ENCODE measurements at regions not wholly inside any gene's neighbourhood (a gene's known extent, or its start where the extent isn't known, plus 50 kb on each side); places are given as distances from the start of the nearest gene placed in this dataset.

- intact Hi-C loops (cut with micrococcal nuclease; ENCODE audit: unreplicated experiment), result no loop called here
- POLR2A ChIA-PET (ENCODE audit: unreplicated experiment), result no interaction called here
Measured at GRCh38 chr7:20038676-20039075, 178.5 kb downstream of the MACC1 start.

GRCh38 chr7:20035279-20035875, 181.8 kb downstream of the MACC1 start:
- no peaks in the 10 kb centered on the region for H3K9me2 ChIP-seq (ENCODE audit: insufficient read depth)
- H3K27ac ChIP-seq, result no peak overlapping the region
- CTCF ChIA-PET, result no interaction called here
- DNase-seq, result peak in 1 of 2 experiments; percentile 30
- no peak overlapping the region for H2AFZ ChIP-seq
- no TSS peak for BruUV-seq (replicated peaks)
- intact Hi-C loops (cut with micrococcal nuclease; ENCODE audit: unreplicated experiment), result no loop called here
- no peaks in the 10 kb centered on the region for H4K20me1 ChIP-seq (ENCODE audit: insufficient read depth)
- H3K36me3 ChIP-seq (ENCODE audit: low read depth), result no peaks in the 10 kb centered on the region
- no peaks in the 10 kb centered on the region for H3K27me3 ChIP-seq (ENCODE audit: insufficient read depth, low read depth)
- TF ChIP-seq EZH2 (IDR thresholded peaks at IDR 0.05; ENCODE audit: low read depth) (no peak), CTCF (conservative IDR thresholded peaks at IDR 0.05) (no peak)
- H3K4me2 ChIP-seq, result no peak overlapping the region
- H3K9me3 ChIP-seq (ENCODE audit: insufficient read depth, low read depth), result no peaks in the 10 kb centered on the region
- POLR2A ChIA-PET (ENCODE audit: unreplicated experiment), result no interaction called here
- no peak overlapping the region for H3K4me3 ChIP-seq
- no peaks in the 10 kb centered on the region for H3F3A ChIP-seq (ENCODE audit: insufficient read depth, low read depth)
- peaks cover 17% of the 10 kb centered on the region for H3K4me1 ChIP-seq (replicated peaks; ENCODE audit: insufficient read depth)
- H3K79me2 ChIP-seq (ENCODE audit: low read depth), result no peaks in the 10 kb centered on the region

More at GRCh38 chr7:20038676-20039075, 178.5 kb downstream of the MACC1 start:
- H3F3A ChIP-seq (ENCODE audit: insufficient read depth, low read depth), result no peaks in the 10 kb centered on the region
- H3K4me2 ChIP-seq, result no peak overlapping the region
- no peaks in the 10 kb centered on the region for H3K4me1 ChIP-seq (replicated peaks; ENCODE audit: insufficient read depth)
- no peaks in the 10 kb centered on the region for H3K9me3 ChIP-seq (ENCODE audit: insufficient read depth, low read depth)
- TF ChIP-seq EZH2 (IDR thresholded peaks at IDR 0.05; ENCODE audit: low read depth) (no peak), CTCF (conservative IDR thresholded peaks at IDR 0.05) (no peak)
- H3K27me3 ChIP-seq (ENCODE audit: insufficient read depth, low read depth), result no peaks in the 10 kb centered on the region
- no peaks in the 10 kb centered on the region for H4K20me1 ChIP-seq (ENCODE audit: insufficient read depth)
- peak in 1 of 2 experiments; percentile 15 for DNase-seq
- CTCF ChIA-PET, result no interaction called here
- BruUV-seq (replicated peaks), result no TSS peak
- H2AFZ ChIP-seq, result no peak overlapping the region
- no peak overlapping the region for H3K4me3 ChIP-seq
- no peaks in the 10 kb centered on the region; the same call in 1 of the 2 replicates for H3K9me2 ChIP-seq (ENCODE audit: insufficient read depth)
- H3K27ac ChIP-seq, result no peak overlapping the region
- no peaks in the 10 kb centered on the region for H3K36me3 ChIP-seq (ENCODE audit: low read depth)
- H3K79me2 ChIP-seq (ENCODE audit: low read depth), result no peaks in the 10 kb centered on the region

- Histone ChIP-seq H3K79me2 (ENCODE audit: low read depth) (no peaks in the 10 kb centered on the region), H3F3A (ENCODE audit: insufficient read depth, low read depth) (no peaks in the 10 kb centered on the region), H3K4me3 (no peak overlapping the region), H3K27ac (no peak overlapping the region), H3K36me3 (ENCODE audit: low read depth) (no peaks in the 10 kb centered on the region), H3K9me2 (ENCODE audit: insufficient read depth) (peaks cover 7% of the 10 kb centered on the region; the same call in 1 of the 2 replicates), H3K9me3 (ENCODE audit: insufficient read depth, low read depth) (no peaks in the 10 kb centered on the region), H4K20me1 (ENCODE audit: insufficient read depth) (no peaks in the 10 kb centered on the region), H2AFZ (no peak overlapping the region), H3K4me1 (replicated peaks; ENCODE audit: insufficient read depth) (peaks cover 18% of the 10 kb centered on the region), H3K27me3 (ENCODE audit: insufficient read depth, low read depth) (no peaks in the 10 kb centered on the region), H3K4me2 (no peak overlapping the region)
- TF ChIP-seq EZH2 (IDR thresholded peaks at IDR 0.05; ENCODE audit: low read depth) (no peak), CTCF (conservative IDR thresholded peaks at IDR 0.05) (no peak)
- DNase-seq, result peak in 1 of 2 experiments; percentile 22
- ChIA-PET POLR2A (ENCODE audit: unreplicated experiment) (no interaction called here), CTCF (no interaction called here)
- BruUV-seq (replicated peaks), result no TSS peak
- intact Hi-C loops (cut with micrococcal nuclease; ENCODE audit: unreplicated experiment), result no loop called here
Measured at GRCh38 chr7:20033621-20034400, 183.4 kb downstream of the MACC1 start.
